ENCODE measurements at regions not wholly inside any gene's neighbourhood (a gene's known extent, or its start where the extent isn't known, plus 50 kb on each side); places are given as distances from the start of the nearest gene placed in this dataset.

- DNase-seq, result no peak
Measured at GRCh38 chr4:113849771-113850170, 88.2 kb upstream of the CAMK2D start.

GRCh38 chr4:113847710-113848109 is 86.2 kb upstream of the CAMK2D start:
- DNase-seq, result no peak

DNA sequence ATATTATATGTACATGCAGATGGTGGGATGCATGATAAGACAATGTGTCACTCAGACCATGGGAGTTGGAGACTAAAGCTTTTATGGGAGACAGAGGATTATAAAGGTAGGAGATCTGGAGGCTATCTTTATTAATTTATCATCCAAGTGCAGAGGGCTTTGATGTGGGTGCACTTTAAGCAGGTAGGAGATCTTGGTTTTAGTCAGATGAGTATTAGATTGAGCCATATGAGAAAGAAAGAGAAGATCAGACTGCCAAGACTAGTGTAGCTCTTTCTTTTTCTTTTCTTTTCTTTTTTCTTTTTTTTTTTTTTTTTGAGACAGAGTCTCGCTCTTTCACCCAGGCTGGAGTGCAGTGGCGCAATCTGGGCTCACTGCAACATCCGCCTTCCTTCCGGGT is 84.9 kb upstream of the CAMK2D start:
- DNase-seq, result no peak

DNA sequence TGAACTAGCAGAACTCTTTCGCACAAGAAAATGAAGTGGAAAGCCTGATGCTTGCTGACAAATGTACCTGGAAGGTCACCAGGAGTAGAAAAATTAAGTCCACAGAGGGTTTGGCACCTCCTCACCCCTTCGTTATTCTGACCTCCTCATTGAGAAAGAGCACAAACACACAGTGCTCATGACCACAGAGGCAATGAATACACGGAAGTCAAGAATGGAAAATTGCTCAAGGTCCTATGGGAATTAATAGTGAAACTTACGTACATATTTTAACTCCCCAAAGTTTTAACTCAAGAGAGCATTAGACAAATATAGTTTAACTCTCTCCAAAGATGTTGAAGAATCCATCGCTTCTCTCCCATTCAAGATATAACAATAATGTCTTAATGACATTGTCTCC is 83.6 kb upstream of the CAMK2D start:
- no peak for DNase-seq

DNA sequence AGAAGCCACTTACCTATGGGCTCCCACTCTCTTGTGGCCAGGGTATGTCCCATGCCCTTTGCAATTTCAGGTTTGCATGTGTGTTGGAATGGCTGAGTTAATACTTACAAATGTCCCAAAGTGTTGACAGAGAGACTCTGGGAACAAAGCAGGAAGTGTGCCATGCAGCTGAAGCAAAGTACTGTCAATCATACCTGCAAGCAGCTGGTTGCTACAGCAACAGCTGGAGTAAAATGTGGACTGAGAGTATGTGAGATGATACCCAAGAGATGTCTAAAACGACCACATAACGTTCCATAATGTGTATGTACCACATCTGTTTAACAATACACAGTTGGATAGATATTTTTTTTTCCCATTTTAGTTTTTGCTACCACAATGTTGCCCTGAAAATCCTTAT is 82.8 kb upstream of the CAMK2D start:
- no peak for DNase-seq

DNA sequence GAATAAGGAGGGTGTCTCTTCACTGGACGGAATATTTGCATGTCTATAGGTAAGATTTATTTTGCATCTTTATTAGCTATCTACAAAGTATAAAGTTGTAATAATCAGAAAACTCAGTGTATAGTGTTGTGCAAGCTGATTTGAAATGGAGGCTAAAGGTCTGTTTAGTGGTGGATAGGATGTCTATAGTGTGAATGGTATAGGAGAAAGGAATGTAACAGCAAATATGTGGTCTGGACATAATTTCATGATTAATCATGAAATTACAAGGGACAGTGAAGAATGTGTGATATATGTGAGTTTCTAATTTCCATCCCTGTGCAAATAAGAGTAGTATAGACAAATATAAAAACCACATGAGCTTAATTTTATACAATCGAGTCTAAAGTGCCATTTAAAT is 79.3 kb upstream of the CAMK2D start:
- no peak for DNase-seq

DNA sequence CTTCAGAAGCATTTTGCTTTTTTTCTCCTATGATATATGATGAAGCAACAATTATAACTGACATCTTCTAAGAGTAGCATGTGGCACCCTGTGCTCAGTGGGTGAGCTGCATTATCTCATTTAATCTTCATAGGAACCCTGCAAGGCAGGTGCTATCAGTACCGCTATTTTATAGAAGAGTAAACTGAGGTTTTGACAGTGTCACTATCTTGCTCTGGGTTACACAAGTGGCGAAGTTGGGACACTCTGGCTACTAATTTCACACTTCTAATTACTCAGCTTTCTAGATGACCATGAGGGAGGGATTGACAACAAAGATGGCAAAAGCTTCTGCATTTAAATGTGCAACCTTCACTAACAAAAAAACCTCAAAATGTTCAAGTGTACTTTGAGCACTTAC is 76.9 kb upstream of the CAMK2D start:
- DNase-seq, result no peak

DNA sequence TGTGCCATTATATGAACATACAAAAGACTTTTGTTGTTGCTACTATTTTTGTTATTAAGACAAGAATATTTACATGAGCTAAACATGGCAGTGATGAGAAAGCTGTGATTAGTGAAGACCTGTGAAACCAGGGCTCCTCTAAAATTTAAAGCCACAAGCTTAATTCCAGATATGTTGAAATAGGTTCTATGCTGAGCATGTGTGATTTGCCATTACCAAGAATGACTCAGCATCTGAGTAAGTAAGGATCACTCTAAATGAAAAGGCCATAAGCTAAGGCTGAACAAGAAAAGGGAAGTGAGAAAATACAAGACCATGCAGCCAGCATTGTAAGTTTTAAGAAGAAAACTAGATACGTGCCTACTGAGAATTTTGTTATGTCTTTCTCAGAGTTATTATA is 75.9 kb upstream of the CAMK2D start:
- no peak for DNase-seq

DNA sequence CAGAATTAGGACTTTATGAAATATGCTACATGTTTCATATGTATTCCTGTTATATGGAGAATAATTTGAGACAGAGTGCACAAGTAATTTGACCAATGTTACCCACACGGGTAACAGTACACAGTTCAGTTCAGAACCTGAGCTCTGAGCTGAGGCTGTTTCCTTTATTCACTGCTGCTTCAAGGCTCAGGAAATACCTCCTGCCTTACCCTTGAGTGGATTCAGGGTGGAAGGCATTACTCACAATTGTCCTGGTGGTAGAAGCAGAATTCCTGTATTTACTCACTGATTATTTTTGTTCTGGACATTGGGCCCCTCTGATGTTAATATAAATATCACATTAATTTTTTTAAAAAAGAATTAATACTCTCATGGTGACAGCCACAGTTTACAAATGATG is 73.5 kb upstream of the CAMK2D start:
- DNase-seq, result no peak

GRCh38 chr4:113834298-113834697 is 72.8 kb upstream of the CAMK2D start:
- DNase-seq, result no peak

DNA sequence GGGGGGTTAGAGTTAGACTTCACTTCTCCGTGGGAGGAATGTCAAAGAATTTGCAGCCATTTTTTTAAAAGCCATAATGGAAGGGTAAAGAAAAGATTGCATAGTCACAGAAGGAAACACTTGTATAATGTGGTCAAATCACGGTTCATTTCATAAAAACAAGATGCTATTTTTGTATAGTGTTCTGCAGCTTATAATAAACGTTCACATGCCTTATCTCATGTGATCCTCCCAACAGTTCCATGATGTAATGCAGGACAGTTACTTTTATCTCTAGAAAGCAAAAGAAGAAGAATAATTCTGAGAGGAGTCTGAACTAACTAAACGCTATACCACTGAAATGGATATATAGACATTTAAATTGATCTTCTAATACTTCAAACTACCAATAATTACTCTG is 71.3 kb upstream of the CAMK2D start:
- DNase-seq, result no peak

- no peak for DNase-seq
Measured at GRCh38 chr4:113831457-113831856, 69.9 kb upstream of the CAMK2D start.

- no peak for DNase-seq
Measured at GRCh38 chr4:113828702-113829101, 67.2 kb upstream of the CAMK2D start.

GRCh38 chr4:113827285-113827684 is 65.7 kb upstream of the CAMK2D start:
- no peak for DNase-seq

GRCh38 chr4:113826421-113826820 is 64.9 kb upstream of the CAMK2D start:
- DNase-seq, result no peak

GRCh38 chr4:113825272-113825671 is 63.7 kb upstream of the CAMK2D start:
- peak in 1 of 2 donors; percentile 14 for DNase-seq

DNA sequence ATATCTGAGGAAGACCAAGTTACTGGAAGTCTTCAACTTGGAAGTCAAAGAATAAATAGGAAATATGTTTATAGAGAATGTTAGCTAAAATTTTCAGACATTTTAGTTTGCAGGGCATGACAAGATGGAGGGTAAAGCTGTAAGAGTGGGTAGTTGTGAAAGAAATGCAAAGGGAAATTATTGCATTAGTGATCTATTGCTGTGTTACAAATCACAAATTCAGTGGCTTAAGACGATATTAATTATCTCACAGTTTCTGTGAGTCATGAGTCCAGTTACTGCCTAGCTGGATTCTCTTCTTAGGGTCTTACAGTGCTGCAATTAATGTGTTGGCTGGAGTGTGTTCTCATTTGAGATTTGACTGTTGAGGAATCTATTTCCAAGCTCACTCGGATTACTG is 62.9 kb upstream of the CAMK2D start:
- DNase-seq, result no peak

DNA sequence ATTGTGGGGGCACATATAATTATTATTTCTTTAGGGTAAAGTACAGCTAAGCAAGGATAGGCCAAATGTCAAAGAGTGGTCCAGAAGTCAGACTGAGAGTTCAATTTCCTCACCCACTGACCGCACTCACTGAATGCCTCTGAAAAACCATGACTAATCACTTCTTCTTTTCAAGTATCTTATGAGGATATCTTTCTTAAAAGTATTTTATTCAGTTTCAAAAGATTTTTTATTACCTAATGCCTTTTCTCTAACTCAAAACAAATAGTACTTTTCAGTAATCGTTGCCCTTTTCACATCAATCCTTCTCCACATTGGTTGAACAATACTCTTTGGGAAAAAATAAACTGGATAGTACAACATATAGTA is 61.7 kb upstream of the CAMK2D start:
- no peak for DNase-seq

- no peak for DNase-seq
Measured at GRCh38 chr4:113822555-113823290, 61.2 kb upstream of the CAMK2D start.

- DNase-seq, result no peak
Measured at GRCh38 chr4:113821856-113822255, 60.3 kb upstream of the CAMK2D start.

DNA sequence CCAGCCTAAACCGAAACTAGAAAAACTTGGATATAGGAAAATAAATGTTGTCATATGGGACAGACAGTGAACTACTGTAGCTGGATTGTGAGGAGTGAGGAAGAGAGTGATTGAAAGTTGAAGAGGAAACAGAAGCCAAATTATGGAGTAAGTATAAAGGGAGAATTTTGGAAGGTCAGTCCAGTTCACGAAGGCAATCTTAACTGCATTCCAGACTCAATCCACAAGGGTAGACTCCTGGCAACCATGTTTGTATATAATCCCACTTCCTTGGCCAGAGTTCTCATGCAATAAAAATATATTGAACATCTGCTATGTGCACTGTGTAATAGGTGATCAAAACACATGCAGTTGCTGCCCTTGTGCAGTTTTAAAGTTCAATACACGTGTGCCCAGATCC is 58.6 kb upstream of the CAMK2D start:
- no peak for DNase-seq

- no peak for DNase-seq
Measured at GRCh38 chr4:113815826-113816225, 54.3 kb upstream of the CAMK2D start.

- DNase-seq, result no peak
Measured at GRCh38 chr4:113811359-113811758, 49.8 kb upstream of the CAMK2D start.

All from stimulated activated CD4-positive, alpha-beta T cell treated with anti-CD3 and anti-CD28 coated beads, Interleukin-2, amount 100 ng/mL, for 24 hours (primary cell).